NT2/D1 (cell line): ENCODE measurements at regions not wholly inside any gene's neighbourhood (a gene's known extent, or its start where the extent isn't known, plus 50 kb on each side); places are given as distances from the start of the nearest gene placed in this dataset.
A peak's percentile ranks its signal among the peaks of the same experiment; 100 is the strongest.

ENCODE experiments used
- DNase-seq: peaks from one replicate; pipeline ENCODE4 v3.0.0-alpha.2; 2011; ENCODE audit warnings: low read depth, low spot score
- H3K27me3 ChIP-seq: 2 replicates; pipeline ENCODE4 v1.6.0; 2011; ENCODE audit warnings: mild to moderate bottlenecking; ENCODE audit not compliant: insufficient read length, insufficient read depth
- H3K36me3 ChIP-seq: 2 replicates; pipeline ENCODE4 v1.6.1; 2011; ENCODE audit warnings: mild to moderate bottlenecking, low read length, mixed read lengths; ENCODE audit not compliant: insufficient read depth, insufficient read length
- H3K4me1 ChIP-seq: 2 replicates; pipeline ENCODE4 v1.5.1; 2011; ENCODE audit not compliant: insufficient read depth, insufficient read length
- H3K4me3 ChIP-seq: 2 replicates; pipeline ENCODE4 v1.5.1; 2011; ENCODE audit warnings: low read depth; ENCODE audit not compliant: insufficient read length
- H3K9ac ChIP-seq: 2 replicates; pipeline ENCODE4 v1.6.0; 2011; ENCODE audit warnings: low read depth; ENCODE audit not compliant: insufficient read length
- H3K9me3 ChIP-seq: 2 replicates; pipeline ENCODE4 v1.5.1; 2011; ENCODE audit warnings: mild to moderate bottlenecking, low read length; ENCODE audit not compliant: insufficient read depth
- SUZ12 ChIP-seq: IDR thresholded peaks from 2 replicates; pipeline ENCODE4 v1.6.1; 2011; ENCODE audit not compliant: insufficient read length, insufficient read depth; ENCODE audit errors: extremely low read depth
- YY1 ChIP-seq: IDR thresholded peaks from 2 replicates; pipeline ENCODE4 v1.6.1; 2011; ENCODE audit not compliant: insufficient read length, insufficient read depth
- ZNF274 ChIP-seq: IDR thresholded peaks from 2 replicates; pipeline ENCODE4 v1.6.1; 2011; ENCODE audit warnings: mild to moderate bottlenecking, low read depth, low read length

DNA sequence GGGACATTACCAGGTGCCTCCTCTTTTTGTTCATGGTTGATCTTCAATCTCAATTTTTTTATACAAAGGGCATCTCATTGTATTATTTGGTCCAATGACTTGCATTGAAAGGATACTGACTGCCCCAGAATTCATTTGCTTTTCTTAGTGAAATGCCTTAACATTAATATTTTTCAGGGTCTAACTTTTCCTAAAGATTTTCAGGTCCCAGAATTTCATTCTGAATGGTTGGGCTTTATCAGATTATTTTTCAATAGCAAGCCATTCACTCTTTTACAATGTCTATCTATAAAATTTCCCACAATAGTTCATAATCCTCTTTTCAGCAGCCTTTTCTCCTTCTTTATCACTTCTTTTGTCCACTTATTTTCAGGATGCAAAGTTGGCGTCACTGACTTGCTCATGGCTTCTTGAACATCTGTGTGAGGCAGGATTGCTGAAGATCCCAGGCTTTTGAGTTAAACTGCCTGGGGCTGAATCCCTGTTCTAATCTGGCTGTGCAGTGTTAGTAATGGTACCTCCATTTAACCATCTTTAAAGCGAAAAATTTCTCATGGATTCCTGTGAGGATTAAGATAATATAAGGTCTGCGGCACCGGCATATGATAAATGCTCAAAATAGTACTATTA lies 131.7 kb upstream of the HDAC9 start:
- no peaks in the 10 kb centered on the region for H3K27me3 ChIP-seq
- TF ChIP-seq SUZ12: no peak
- no peak for TF ChIP-seq YY1
- no peak for TF ChIP-seq ZNF274
- H3K4me3 ChIP-seq: no peak overlapping the region
- H3K9me3 ChIP-seq: no peaks in the 10 kb centered on the region
- DNase-seq: no peak
- no peaks in the 10 kb centered on the region for H3K4me1 ChIP-seq
- no peaks in the 10 kb centered on the region for H3K36me3 ChIP-seq
- H3K9ac ChIP-seq: no peak overlapping the region

GRCh38 chr7:18364396-18364795 lies 131.2 kb upstream of the HDAC9 start:
- Histone ChIP-seq H3K4me3 (no peak overlapping the region), H3K36me3 (no peaks in the 10 kb centered on the region), H3K9ac (no peak overlapping the region), H3K9me3 (no peaks in the 10 kb centered on the region), H3K27me3 (no peaks in the 10 kb centered on the region), H3K4me1 (no peaks in the 10 kb centered on the region)
- no peak for DNase-seq
- TF ChIP-seq ZNF274 (no peak), SUZ12 (no peak), YY1 (no peak)

GRCh38 chr7:18366394-18366793 lies 129.2 kb upstream of the HDAC9 start:
- no peaks in the 10 kb centered on the region for H3K36me3 ChIP-seq
- H3K4me3 ChIP-seq: no peak overlapping the region
- H3K27me3 ChIP-seq: no peaks in the 10 kb centered on the region
- no peaks in the 10 kb centered on the region for H3K4me1 ChIP-seq
- no peak for TF ChIP-seq ZNF274
- TF ChIP-seq SUZ12: no peak
- TF ChIP-seq YY1: no peak
- DNase-seq: no peak
- H3K9ac ChIP-seq: no peak overlapping the region
- no peaks in the 10 kb centered on the region for H3K9me3 ChIP-seq

DNA sequence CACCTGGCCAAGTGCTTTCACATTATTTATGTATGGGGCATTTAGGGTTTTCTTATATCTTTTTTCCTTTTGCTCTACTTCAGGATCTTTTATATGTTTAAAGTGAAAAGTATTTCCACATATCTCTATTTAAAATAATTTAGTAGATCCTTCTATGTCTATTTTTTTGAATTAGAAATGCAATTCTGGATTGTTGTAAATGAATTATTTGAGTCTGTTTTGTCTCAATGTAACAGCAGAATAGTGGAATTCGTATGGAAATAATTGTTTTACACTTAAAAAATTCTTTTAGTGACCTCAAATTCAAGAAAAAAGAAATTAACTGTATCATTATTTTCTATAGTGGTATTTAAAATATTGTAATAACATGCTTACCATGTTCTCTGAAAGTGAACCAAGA lies 126.5 kb upstream of the HDAC9 start:
- no peaks in the 10 kb centered on the region for H3K27me3 ChIP-seq
- TF ChIP-seq SUZ12: no peak
- TF ChIP-seq ZNF274: no peak
- H3K9ac ChIP-seq: no peak overlapping the region

GRCh38 chr7:18370633-18371032 lies 124.9 kb upstream of the HDAC9 start:
- no peak overlapping the region for H3K4me3 ChIP-seq
- H3K9ac ChIP-seq: no peak overlapping the region
- TF ChIP-seq SUZ12 (no peak), YY1 (no peak), ZNF274 (no peak)
- H3K36me3 ChIP-seq: no peaks in the 10 kb centered on the region
- H3K27me3 ChIP-seq: no peaks in the 10 kb centered on the region
- H3K4me1 ChIP-seq: no peaks in the 10 kb centered on the region
- DNase-seq: no peak
- H3K9me3 ChIP-seq: no peaks in the 10 kb centered on the region

More for the DNA sequence above, 126.5 kb upstream of the HDAC9 start:
- no peak for DNase-seq
- H3K4me3 ChIP-seq: no peak overlapping the region
- no peaks in the 10 kb centered on the region for H3K9me3 ChIP-seq
- no peaks in the 10 kb centered on the region for H3K36me3 ChIP-seq
- H3K4me1 ChIP-seq: no peaks in the 10 kb centered on the region

DNA sequence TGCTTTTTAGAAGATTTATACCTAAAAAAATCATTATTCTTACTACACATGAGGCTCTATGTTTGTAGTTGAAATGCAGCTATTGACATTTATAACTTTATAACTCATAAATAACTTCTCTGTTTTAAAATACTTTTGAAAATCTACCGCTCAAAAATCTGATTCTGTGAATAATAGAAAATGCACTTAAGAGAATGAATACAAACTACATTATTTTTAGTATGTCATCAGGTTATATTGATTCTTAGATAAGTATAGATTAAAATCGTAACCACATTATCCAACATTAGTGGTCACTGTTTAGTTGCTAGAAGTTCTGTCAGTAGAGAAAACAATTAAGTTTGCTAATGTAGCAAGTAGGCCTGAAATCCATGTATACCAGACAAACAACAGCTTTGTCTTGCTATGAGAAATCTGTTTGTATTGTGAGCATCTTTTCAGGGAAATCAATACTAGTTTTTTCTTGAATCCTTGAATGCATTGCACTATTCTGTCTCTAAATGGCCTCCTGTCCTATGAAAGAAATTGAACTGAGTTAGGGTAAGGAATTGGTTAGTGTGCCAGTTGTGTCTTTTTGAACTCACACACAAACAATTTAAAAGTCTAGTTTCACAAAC lies 116.5 kb upstream of the HDAC9 start:
- H3K4me1 ChIP-seq: no peaks in the 10 kb centered on the region
- TF ChIP-seq SUZ12 (no peak), ZNF274 (no peak), YY1 (no peak)
- no peaks in the 10 kb centered on the region for H3K36me3 ChIP-seq
- H3K4me3 ChIP-seq: no peak overlapping the region
- H3K27me3 ChIP-seq: no peaks in the 10 kb centered on the region
- no peaks in the 10 kb centered on the region for H3K9me3 ChIP-seq
- no peak for DNase-seq
- H3K9ac ChIP-seq: no peak overlapping the region

GRCh38 chr7:18384491-18385143 lies 110.9 kb upstream of the HDAC9 start:
- H3K4me3 ChIP-seq: no peak overlapping the region
- H3K27me3 ChIP-seq: no peaks in the 10 kb centered on the region
- H3K9me3 ChIP-seq: no peaks in the 10 kb centered on the region
- no peaks in the 10 kb centered on the region for H3K4me1 ChIP-seq
- TF ChIP-seq SUZ12 (no peak), YY1 (no peak), ZNF274 (no peak)
- H3K9ac ChIP-seq: no peak overlapping the region
- peak; percentile 84 for DNase-seq
- H3K36me3 ChIP-seq: no peaks in the 10 kb centered on the region
